ENCODE measurements at regions not wholly inside any gene's neighbourhood (a gene's known extent, or its start where the extent isn't known, plus 50 kb on each side); places are given as distances from the start of the nearest gene placed in this dataset.

DNA sequence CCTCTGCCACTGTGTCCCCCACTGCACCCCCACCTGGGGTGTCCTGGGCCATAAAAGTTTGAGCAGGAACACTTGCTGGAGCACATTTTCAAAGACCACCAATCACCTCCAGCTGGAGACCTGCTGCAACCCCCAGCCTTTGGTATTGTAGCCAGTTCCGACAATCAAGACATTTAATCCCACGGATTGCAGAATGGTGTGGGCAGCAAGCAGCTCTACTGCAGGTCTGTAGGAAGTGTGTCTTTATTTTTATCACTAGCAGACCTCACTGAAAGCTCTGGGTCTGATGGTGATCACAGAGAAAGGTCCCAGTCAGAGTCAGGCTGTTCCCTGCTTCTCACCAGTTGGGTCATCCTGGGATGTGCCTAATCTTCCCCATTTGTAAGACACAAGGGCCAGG lies 167.1 kb upstream of the ECI2 start:
- peaks cover 3% of the 10 kb centered on the region for H3K36me3 Mint-ChIP-seq (ENCODE audit: insufficient read depth)
- peaks cover 45% of the 10 kb centered on the region for H3K27me3 Mint-ChIP-seq
- DNase-seq (ENCODE audit: low spot score in 2 of 2): no peak
- H3K27ac Mint-ChIP-seq (ENCODE audit: low read depth): no peak overlapping the region
- H3K4me1 Mint-ChIP-seq: no peaks in the 10 kb centered on the region
- no peak overlapping the region for H3K4me3 Mint-ChIP-seq
- peaks cover 6% of the 10 kb centered on the region for H3K9me3 Mint-ChIP-seq
- ATAC-seq (replicated peaks; ENCODE audit: extremely low read depth, poor library complexity, severe bottlenecking): no peak

- peaks cover 39% of the 10 kb centered on the region for H3K27me3 Mint-ChIP-seq
- no peak overlapping the region for H3K4me3 Mint-ChIP-seq
- ATAC-seq (replicated peaks; ENCODE audit: extremely low read depth, poor library complexity, severe bottlenecking) (no peak), DNase-seq (ENCODE audit: low spot score in 2 of 2) (no peak)
- peaks cover 3% of the 10 kb centered on the region for H3K36me3 Mint-ChIP-seq (ENCODE audit: insufficient read depth)
- no peaks in the 10 kb centered on the region for H3K4me1 Mint-ChIP-seq
- H3K9me3 Mint-ChIP-seq: peaks cover 11% of the 10 kb centered on the region
- H3K27ac Mint-ChIP-seq (ENCODE audit: low read depth): no peak overlapping the region
Measured at GRCh38 chr6:4301871-4302270, 166.5 kb upstream of the ECI2 start.

DNA sequence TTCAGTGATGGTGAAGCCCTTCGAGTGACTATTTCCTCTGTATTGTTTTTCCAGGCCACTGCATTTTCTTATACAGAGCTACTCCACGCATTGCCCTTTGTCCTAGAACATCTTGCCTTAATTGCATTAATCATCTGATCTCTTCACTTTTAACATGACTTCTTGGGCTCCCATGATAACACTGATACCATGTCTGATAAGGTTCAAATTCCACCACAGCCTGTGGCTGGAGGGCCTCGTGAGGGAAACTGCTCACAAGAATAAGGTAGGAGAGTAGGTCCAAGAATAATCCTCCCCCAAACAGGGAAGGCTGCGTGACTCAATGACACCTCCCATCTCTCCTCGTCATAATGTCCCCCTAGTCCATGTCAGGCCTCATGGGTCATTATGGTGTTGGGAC lies 165.5 kb upstream of the ECI2 start:
- Mint-ChIP-seq H3K4me3 (no peak overlapping the region), H3K4me1 (no peaks in the 10 kb centered on the region), H3K36me3 (ENCODE audit: insufficient read depth) (no peaks in the 10 kb centered on the region), H3K27ac (ENCODE audit: low read depth) (no peak overlapping the region), H3K9me3 (peaks cover 11% of the 10 kb centered on the region), H3K27me3 (peaks cover 29% of the 10 kb centered on the region)
- no peak for DNase-seq (ENCODE audit: low spot score in 2 of 2)
- ATAC-seq (replicated peaks; ENCODE audit: extremely low read depth, poor library complexity, severe bottlenecking): no peak

GRCh38 chr6:4299476-4299875 lies 164.1 kb upstream of the ECI2 start:
- Mint-ChIP-seq H3K4me1 (no peaks in the 10 kb centered on the region), H3K27ac (ENCODE audit: low read depth) (no peak overlapping the region), H3K36me3 (ENCODE audit: insufficient read depth) (no peaks in the 10 kb centered on the region), H3K27me3 (peaks cover 18% of the 10 kb centered on the region), H3K4me3 (no peak overlapping the region), H3K9me3 (peaks cover 11% of the 10 kb centered on the region)
- DNase-seq (ENCODE audit: low spot score in 2 of 2) (no peak), ATAC-seq (replicated peaks; ENCODE audit: extremely low read depth, poor library complexity, severe bottlenecking) (no peak)

- Mint-ChIP-seq H3K27ac (ENCODE audit: low read depth) (no peak overlapping the region), H3K4me3 (no peak overlapping the region), H3K4me1 (no peaks in the 10 kb centered on the region), H3K36me3 (ENCODE audit: insufficient read depth) (no peaks in the 10 kb centered on the region), H3K27me3 (no peaks in the 10 kb centered on the region), H3K9me3 (peaks cover 11% of the 10 kb centered on the region)
- DNase-seq (ENCODE audit: low spot score in 2 of 2) (no peak), ATAC-seq (replicated peaks; ENCODE audit: extremely low read depth, poor library complexity, severe bottlenecking) (no peak)
Measured at GRCh38 chr6:4297348-4297747, 162.0 kb upstream of the ECI2 start.

GRCh38 chr6:4296552-4296951 lies 161.2 kb upstream of the ECI2 start:
- H3K27ac Mint-ChIP-seq (ENCODE audit: low read depth): no peak overlapping the region
- H3K36me3 Mint-ChIP-seq (ENCODE audit: insufficient read depth): no peaks in the 10 kb centered on the region
- no peak overlapping the region for H3K4me3 Mint-ChIP-seq
- no peaks in the 10 kb centered on the region for H3K27me3 Mint-ChIP-seq
- H3K4me1 Mint-ChIP-seq: no peaks in the 10 kb centered on the region
- H3K9me3 Mint-ChIP-seq: peaks cover 11% of the 10 kb centered on the region
- ATAC-seq (replicated peaks; ENCODE audit: extremely low read depth, poor library complexity, severe bottlenecking) (no peak), DNase-seq (ENCODE audit: low spot score in 2 of 2) (no peak)

- H3K9me3 Mint-ChIP-seq: peaks cover 11% of the 10 kb centered on the region
- no peak for DNase-seq (ENCODE audit: low spot score in 2 of 2)
- ATAC-seq (replicated peaks; ENCODE audit: extremely low read depth, poor library complexity, severe bottlenecking): no peak
- no peaks in the 10 kb centered on the region for H3K36me3 Mint-ChIP-seq (ENCODE audit: insufficient read depth)
- H3K4me1 Mint-ChIP-seq: no peaks in the 10 kb centered on the region
- no peak overlapping the region for H3K27ac Mint-ChIP-seq (ENCODE audit: low read depth)
- H3K4me3 Mint-ChIP-seq: no peak overlapping the region
- no peaks in the 10 kb centered on the region for H3K27me3 Mint-ChIP-seq
Measured at GRCh38 chr6:4295783-4296155, 160.4 kb upstream of the ECI2 start.

- Mint-ChIP-seq H3K4me1 (no peaks in the 10 kb centered on the region), H3K36me3 (ENCODE audit: insufficient read depth) (no peaks in the 10 kb centered on the region), H3K4me3 (no peak overlapping the region), H3K9me3 (peaks cover 11% of the 10 kb centered on the region), H3K27ac (ENCODE audit: low read depth) (no peak overlapping the region), H3K27me3 (no peaks in the 10 kb centered on the region)
- DNase-seq (ENCODE audit: low spot score in 2 of 2): no peak
- ATAC-seq (replicated peaks; ENCODE audit: extremely low read depth, poor library complexity, severe bottlenecking): no peak
Measured at GRCh38 chr6:4295058-4295782, 159.8 kb upstream of the ECI2 start.

GRCh38 chr6:4294636-4295035 lies 159.3 kb upstream of the ECI2 start:
- Mint-ChIP-seq H3K36me3 (ENCODE audit: insufficient read depth) (no peaks in the 10 kb centered on the region), H3K27me3 (no peaks in the 10 kb centered on the region), H3K4me3 (no peak overlapping the region), H3K9me3 (peaks cover 11% of the 10 kb centered on the region), H3K27ac (ENCODE audit: low read depth) (no peak overlapping the region), H3K4me1 (no peaks in the 10 kb centered on the region)
- no peak for ATAC-seq (replicated peaks; ENCODE audit: extremely low read depth, poor library complexity, severe bottlenecking)
- DNase-seq (ENCODE audit: low spot score in 2 of 2): no peak

DNA sequence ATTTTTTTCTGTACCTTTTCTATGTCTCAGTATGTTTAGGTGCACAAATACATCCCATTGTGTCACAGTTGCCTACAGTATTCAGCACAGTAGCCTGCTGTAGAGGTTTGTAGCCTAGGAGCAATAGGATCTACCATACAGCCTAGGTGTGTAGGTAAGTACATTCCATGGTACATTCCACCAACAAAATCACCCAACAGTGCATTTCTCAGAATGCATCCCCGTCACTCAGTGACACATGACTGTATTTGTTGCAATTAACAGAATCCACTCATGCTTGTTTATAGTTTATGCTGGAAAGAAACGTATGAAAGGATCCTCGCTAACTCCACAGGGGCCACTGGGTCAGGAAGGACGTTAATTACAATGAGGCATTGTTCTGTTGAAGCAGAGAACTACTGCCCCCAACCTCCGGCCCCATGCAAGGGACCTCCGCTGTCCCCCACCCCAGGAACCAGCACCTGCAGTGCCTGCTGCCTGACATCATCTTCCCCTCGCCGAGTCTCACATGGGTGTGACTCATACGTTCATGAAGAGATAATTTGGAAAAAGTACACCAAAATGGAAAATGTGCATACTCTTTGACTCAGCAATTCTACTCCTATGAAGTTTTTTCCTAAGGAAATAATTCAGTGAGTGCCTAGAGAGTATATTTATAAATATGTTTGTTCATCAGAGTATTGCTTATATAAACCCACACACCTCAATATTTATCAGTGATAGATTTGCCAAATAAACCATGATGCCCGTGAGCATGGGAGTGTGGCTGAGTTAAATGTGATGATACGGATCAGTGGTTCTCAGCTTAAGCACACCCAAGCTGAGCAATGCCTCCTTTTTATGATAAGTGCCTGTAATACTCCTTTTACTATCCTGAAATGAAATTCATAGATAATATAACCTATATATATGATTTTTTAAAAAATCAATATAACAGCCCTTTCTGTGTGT lies 156.4 kb upstream of the ECI2 start:
- H3K27me3 Mint-ChIP-seq: peaks cover 16% of the 10 kb centered on the region
- no peaks in the 10 kb centered on the region for H3K36me3 Mint-ChIP-seq (ENCODE audit: insufficient read depth)
- no peaks in the 10 kb centered on the region for H3K9me3 Mint-ChIP-seq
- DNase-seq (ENCODE audit: low spot score in 2 of 2) (no peak), ATAC-seq (replicated peaks; ENCODE audit: extremely low read depth, poor library complexity, severe bottlenecking) (no peak)
- no peaks in the 10 kb centered on the region for H3K4me1 Mint-ChIP-seq
- no peak overlapping the region for H3K27ac Mint-ChIP-seq (ENCODE audit: low read depth)
- no peak overlapping the region for H3K4me3 Mint-ChIP-seq

DNA sequence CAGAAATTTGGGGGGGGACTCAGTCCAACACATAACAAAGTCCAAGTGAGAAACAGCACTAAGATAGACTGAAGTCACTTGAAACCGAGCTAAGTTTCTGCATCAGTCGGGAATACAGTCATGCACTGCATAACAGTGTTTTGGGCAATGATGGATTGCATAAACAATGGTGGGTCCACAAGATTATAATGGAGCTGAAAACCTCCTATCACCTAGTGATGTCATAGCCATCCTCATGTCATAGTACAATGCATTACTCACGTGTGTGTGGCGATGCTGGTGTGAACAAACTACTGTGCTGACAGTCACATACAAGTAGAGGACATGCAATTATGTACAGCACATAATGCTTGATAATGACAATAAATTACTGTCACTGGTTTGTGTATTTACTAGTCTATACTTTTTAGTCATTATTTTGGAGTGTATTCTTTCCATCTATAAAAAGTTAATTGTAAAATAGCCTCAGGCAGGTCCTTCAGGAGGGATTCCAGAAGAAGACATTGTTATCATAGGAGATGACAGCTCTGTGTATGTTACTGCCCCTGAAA lies 154.5 kb upstream of the ECI2 start:
- no peaks in the 10 kb centered on the region for H3K4me1 Mint-ChIP-seq
- ATAC-seq (replicated peaks; ENCODE audit: extremely low read depth, poor library complexity, severe bottlenecking) (no peak), DNase-seq (ENCODE audit: low spot score in 2 of 2) (no peak)
- H3K9me3 Mint-ChIP-seq: no peaks in the 10 kb centered on the region
- no peak overlapping the region for H3K27ac Mint-ChIP-seq (ENCODE audit: low read depth)
- peaks cover 30% of the 10 kb centered on the region for H3K27me3 Mint-ChIP-seq
- H3K4me3 Mint-ChIP-seq: no peak overlapping the region
- H3K36me3 Mint-ChIP-seq (ENCODE audit: insufficient read depth): no peaks in the 10 kb centered on the region

DNA sequence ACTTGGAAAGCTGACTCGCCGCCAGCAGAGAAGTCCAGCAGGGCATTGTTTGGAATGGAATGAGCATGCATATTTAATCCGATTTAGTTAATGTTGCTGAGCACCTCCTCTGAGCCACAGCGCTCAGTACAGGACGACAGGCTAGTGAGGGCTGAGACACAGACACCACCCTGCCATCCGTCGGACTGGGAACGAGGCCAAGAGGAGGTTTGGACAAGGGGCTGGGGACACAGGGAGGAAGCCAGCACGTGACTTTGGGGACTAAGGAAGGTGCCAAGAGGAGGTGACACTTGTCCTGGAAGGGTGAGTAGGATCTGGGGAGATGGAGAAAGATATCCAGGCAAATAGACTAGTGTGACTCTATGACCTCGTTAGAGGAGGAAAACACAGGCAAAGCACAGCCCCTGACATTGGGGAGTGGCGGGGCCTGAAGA lies 152.5 kb upstream of the ECI2 start:
- H3K4me1 Mint-ChIP-seq: no peaks in the 10 kb centered on the region
- H3K36me3 Mint-ChIP-seq (ENCODE audit: insufficient read depth): no peaks in the 10 kb centered on the region
- H3K9me3 Mint-ChIP-seq: no peaks in the 10 kb centered on the region
- ATAC-seq (replicated peaks; ENCODE audit: extremely low read depth, poor library complexity, severe bottlenecking): no peak
- no peak for DNase-seq (ENCODE audit: low spot score in 2 of 2)
- no peak overlapping the region for H3K4me3 Mint-ChIP-seq
- peaks cover 50% of the 10 kb centered on the region for H3K27me3 Mint-ChIP-seq
- no peak overlapping the region for H3K27ac Mint-ChIP-seq (ENCODE audit: low read depth)

DNA sequence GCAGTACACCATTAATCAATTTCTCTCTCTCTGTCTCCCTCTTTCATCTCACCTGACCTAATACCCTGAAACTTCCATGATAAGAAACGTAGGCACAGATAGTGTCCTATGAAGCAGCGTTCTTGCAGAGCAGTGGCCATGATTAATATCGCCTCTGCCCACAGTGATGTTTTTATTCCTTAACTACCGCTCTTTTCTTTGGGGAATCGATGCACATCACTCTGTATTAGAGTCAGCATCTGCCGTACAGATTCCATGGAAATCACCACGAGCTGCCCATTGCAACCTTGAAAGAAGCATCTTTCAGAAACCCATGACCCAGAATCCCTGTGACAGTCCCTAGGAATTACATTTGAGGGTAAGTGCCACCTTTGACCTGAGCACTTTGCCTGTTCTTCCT lies 152.0 kb upstream of the ECI2 start:
- Mint-ChIP-seq H3K36me3 (ENCODE audit: insufficient read depth) (no peaks in the 10 kb centered on the region), H3K27me3 (peaks cover 52% of the 10 kb centered on the region), H3K4me3 (no peak overlapping the region), H3K27ac (ENCODE audit: low read depth) (no peak overlapping the region), H3K4me1 (no peaks in the 10 kb centered on the region), H3K9me3 (no peaks in the 10 kb centered on the region)
- DNase-seq (ENCODE audit: low spot score in 2 of 2) (no peak), ATAC-seq (replicated peaks; ENCODE audit: extremely low read depth, poor library complexity, severe bottlenecking) (no peak)
